ENCODE measurements at regions not wholly inside any gene's neighbourhood (a gene's known extent, or its start where the extent isn't known, plus 50 kb on each side); places are given as distances from the start of the nearest gene placed in this dataset.

DNA sequence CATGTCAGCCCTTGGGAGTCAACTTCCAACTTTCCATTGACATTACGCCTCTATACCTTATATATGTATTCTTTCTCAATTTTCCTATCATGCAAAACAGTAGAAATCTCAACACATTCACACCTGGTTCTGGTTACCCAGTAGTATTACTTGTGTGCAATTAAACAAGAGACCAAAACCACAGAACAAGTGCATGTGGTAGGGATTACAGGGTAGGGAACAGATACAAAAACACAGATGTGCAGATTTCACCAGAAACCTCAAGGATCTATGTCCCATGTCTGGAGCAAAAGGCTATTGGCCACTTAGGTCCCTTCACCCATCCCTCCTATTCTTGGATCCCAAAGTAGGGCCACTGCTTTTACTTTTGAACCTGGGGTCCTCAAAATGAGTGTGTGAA is 143.6 kb upstream of the ZCCHC13 start:
- H3K36me3 ChIP-seq (ENCODE audit: control insufficient read depth in 1 of 2, insufficient read depth in 2 of 2, low read length in 2 of 2) = no peaks in the 10 kb centered on the region
- intact Hi-C loops (cut with micrococcal nuclease) = no loop called here
- H3K9ac ChIP-seq (ENCODE audit: low read length) = no peak overlapping the region
- no peak for DNase-seq (ENCODE audit: low read depth, low spot score)
- TF ChIP-seq JUND (IDR thresholded peaks at IDR 0.05) (no peak), EGR1 (IDR thresholded peaks at IDR 0.05; ENCODE audit: low read depth) (no peak), POLR2AphosphoS5 (IDR thresholded peaks at IDR 0.05; ENCODE audit: low read depth, low read length) (no peak), YY1 (IDR thresholded peaks at IDR 0.05; ENCODE audit: extremely low read depth, insufficient replicate concordance, low read depth, low read length) (no peak), SRF (IDR thresholded peaks at IDR 0.05; ENCODE audit: low read depth) (no peak), REST (IDR thresholded peaks at IDR 0.05; ENCODE audit: low read depth) (no peak), ZFX (IDR thresholded peaks at IDR 0.05) (no peak), POLR2A (IDR thresholded peaks at IDR 0.05; ENCODE audit: borderline replicate concordance, extremely low read depth, insufficient read depth, insufficient read length) (no peak)
- TF ChIP-seq, protein P1, sequence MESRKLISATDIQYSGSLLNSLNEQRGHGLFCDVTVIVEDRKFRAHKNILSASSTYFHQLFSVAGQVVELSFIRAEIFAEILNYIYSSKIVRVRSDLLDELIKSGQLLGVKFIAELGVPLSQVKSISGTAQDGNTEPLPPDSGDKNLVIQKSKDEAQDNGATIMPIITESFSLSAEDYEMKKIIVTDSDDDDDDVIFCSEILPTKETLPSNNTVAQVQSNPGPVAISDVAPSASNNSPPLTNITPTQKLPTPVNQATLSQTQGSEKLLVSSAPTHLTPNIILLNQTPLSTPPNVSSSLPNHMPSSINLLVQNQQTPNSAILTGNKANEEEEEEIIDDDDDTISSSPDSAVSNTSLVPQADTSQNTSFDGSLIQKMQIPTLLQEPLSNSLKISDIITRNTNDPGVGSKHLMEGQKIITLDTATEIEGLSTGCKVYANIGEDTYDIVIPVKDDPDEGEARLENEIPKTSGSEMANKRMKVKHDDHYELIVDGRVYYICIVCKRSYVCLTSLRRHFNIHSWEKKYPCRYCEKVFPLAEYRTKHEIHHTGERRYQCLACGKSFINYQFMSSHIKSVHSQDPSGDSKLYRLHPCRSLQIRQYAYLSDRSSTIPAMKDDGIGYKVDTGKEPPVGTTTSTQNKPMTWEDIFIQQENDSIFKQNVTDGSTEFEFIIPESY (IDR thresholded peaks at IDR 0.05; ENCODE audit: extremely low read depth, insufficient replicate concordance, low read length) = no peak
- no peaks in the 10 kb centered on the region for H3K9me2 ChIP-seq (ENCODE audit: insufficient read depth)
- no peaks in the 10 kb centered on the region for H3K27me3 ChIP-seq (ENCODE audit: insufficient read depth, low read length)
- no peak overlapping the region for H2AFZ ChIP-seq (ENCODE audit: low read depth, low read length, poor library complexity, severe bottlenecking)
- H3K4me1 ChIP-seq (ENCODE audit: control insufficient read depth in 1 of 2, insufficient read depth in 2 of 2, low read length in 2 of 2) = no peaks in the 10 kb centered on the region
- H3K9me3 ChIP-seq (ENCODE audit: control insufficient read depth in 1 of 2, insufficient read depth in 1 of 2, low read depth in 1 of 2, low read length in 2 of 2) = no peaks in the 10 kb centered on the region
- ATAC-seq = no peak
- ChIA-PET RAD21 (ENCODE audit: low non-redundant PET in 1 of 2, low total read pairs in 2 of 2, uncharacterized antibody in 2 of 2, unreplicated experiment in 2 of 2) (no interaction called here), POLR2A (no interaction called here), CTCF (no interaction called here)
- H3K27ac ChIP-seq (ENCODE audit: low read depth, low read length) = no peak overlapping the region
- H3K79me2 ChIP-seq (ENCODE audit: insufficient read depth, low read length) = no peaks in the 10 kb centered on the region
- no peak overlapping the region for H3K4me2 ChIP-seq (ENCODE audit: low read length)
- BruUV-seq (replicated peaks) = no TSS peak
- no peaks in the 10 kb centered on the region for H4K20me1 ChIP-seq (ENCODE audit: insufficient read depth)
- no peak overlapping the region for H3K4me3 ChIP-seq (replicated peaks in 1 of 2; ENCODE audit: low read depth in 1 of 2, low read length in 2 of 2)
